ENCODE measurements at regions not wholly inside any gene's neighbourhood (a gene's known extent, or its start where the extent isn't known, plus 50 kb on each side); places are given as distances from the start of the nearest gene placed in this dataset.

GRCh38 chr3:31008994-31009393, 114.5 kb upstream of the GADL1 start:
- no peak for DNase-seq

DNA sequence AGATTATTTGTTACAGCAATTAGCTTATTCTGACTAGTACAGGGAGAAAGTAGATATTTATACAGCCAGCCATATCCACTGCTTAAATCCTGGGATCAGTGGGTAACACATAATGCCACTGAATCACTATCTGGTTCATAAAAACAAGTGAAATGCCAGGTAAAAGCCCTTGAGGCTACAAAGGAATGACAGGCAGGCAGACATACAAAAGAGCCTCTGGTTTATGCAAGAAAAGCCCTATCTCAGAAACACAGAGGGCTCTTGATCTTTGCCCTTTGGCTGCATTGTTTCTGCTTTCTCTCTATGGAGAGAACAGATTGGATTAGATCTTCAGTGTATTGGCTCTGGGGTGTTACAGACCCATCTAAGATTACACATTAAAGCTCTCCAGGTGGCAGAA, 115.4 kb upstream of the GADL1 start:
- DNase-seq: no peak

- DNase-seq: no peak
Measured at GRCh38 chr3:31010491-31010890, 116.0 kb upstream of the GADL1 start.

DNA sequence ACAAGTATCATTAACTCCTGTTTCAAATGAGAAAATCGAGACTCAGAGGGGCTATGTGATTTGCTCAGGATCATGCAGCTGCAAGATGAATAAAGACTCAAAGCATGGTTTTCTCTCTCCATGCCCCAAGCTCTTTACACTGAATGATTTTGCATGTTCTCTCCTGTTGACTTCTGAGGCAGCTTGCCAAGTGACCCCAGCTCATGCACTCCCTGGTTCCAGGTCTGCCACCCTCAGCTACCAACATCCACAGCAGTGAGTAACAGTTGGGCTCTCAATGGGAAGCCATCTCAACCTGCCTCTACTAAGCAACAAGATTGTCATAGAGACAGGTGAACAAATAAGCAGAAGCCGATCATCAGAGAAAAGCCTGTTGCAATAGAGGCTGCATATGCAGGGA, 116.9 kb upstream of the GADL1 start:
- no peak for DNase-seq

- DNase-seq: no peak
Measured at GRCh38 chr3:31013090-31013489, 118.6 kb upstream of the GADL1 start.

GRCh38 chr3:31013843-31014242, 119.4 kb upstream of the GADL1 start:
- DNase-seq: no peak

GRCh38 chr3:31014317-31015040, 120.0 kb upstream of the GADL1 start:
- DNase-seq: peak; percentile 3

- DNase-seq: no peak
Measured at GRCh38 chr3:31016196-31016595, 121.7 kb upstream of the GADL1 start.

DNA sequence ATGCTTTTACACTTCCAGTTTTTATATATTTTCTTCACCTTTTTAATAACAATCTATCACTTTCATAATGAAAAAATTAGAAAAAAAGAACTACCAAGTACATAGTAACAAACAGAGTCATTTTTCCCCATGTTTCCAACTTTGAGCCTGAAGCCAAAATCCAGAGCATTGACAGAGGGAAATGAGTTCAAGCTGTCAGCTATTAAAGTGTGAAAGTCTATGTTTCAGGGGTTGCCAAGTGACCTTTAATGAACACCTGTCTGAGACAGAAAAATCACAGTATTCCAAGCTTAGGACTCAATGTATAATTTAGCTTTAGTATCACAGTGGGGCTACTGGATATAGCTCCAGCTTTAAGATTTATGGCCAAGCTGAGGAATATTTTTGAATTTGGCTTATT, 128.3 kb upstream of the GADL1 start:
- DNase-seq: no peak

DNA sequence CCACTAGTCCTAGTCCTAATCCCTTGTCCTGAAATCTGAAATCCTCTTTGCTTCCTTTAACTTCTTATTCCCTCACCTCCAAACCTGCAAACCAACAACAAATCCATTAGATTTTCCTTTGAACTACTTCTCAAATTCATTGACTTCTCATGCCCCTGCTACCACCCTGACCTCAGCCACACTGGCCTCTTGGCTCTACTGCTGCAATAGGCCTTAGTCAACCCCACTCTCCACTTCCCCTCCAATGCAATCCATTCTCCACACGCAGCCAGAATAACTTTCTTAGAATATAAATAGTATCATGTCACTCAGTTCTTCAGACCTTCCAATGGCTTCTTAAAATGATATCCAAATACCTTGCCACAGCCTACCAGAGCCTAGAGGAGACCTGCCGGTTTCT, 131.1 kb upstream of the GADL1 start:
- no peak for DNase-seq

GRCh38 chr3:31027191-31027761, 132.8 kb upstream of the GADL1 start:
- DNase-seq: no peak

DNA sequence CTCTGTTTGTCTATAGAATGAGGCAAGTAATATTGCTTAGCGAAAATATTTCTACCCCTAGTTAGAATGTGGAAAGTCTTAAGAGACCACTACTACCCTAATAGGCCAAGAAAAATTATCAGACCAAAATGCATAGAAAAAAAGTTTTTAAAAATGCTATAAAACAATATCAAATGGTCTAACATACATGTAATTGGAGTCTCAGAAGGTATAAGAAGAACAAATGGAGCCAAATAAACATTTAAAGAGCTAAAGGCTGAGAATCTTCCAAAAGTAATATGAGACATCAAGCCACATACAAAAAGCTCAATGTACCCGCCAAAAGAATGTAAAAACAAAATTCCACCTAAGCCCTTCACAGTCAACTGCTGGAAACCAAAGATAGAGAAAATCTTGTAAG, 133.5 kb upstream of the GADL1 start:
- no peak for DNase-seq

GRCh38 chr3:31028766-31029165, 134.3 kb upstream of the GADL1 start:
- DNase-seq: no peak

DNA sequence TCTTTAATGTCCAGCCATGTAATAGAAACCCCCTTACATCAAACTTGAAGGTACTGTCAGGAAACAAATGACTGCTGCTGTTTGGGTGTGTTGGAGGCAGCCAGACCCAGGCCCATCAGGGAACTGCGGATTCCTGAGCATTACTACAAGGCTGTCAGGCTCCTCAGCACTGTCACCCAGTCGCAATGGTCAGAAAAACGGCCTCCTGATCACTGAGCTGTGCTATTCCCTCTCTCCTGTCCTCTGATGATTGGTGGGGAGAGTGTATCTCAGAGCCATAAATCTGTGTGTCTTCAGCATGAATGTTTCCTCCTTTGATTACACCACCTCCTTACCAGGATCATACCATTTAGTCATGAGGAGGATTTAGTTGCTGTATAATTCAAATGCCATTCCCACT, 135.2 kb upstream of the GADL1 start:
- no peak for DNase-seq

DNA sequence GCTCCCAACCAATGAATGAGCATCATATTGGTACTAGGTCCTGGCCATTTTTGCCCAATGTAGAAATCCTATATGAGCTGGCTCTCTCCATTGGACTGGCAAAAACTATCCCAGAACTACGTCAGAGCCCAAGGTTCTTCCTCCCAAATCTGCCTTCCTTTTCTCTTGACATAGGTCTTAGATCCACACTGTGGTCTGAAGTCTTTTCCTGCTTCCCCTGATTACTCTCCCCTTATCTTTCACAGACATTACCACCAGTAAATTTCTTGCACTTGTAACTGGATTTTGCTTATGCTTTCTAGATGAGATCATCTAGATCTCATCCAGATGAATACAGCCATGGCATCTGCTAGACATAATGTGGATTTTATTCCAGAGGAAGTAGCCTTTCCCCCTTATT, 141.2 kb upstream of the GADL1 start:
- no peak for DNase-seq

- DNase-seq: no peak
Measured at GRCh38 chr3:31038086-31038739, 143.8 kb upstream of the GADL1 start.

DNA sequence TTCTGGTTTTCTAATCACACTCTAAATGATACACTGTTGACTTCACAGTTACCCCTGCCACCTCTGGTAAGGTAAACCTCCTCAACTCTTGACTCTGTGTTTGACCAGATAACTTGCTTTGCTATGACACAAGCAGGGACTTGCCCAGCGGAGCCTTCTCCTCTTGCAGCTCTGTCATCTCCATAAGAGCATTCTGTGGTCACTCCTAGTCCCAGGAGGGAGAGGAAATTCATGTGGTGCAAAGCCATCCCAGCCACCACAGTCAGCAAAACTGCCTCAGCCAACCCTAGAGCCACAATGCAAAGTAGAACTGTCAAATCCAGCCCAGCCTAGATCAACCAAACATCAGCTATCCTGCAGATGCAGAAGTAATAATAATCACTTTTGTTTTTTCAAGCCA, 144.7 kb upstream of the GADL1 start:
- DNase-seq: no peak

DNA sequence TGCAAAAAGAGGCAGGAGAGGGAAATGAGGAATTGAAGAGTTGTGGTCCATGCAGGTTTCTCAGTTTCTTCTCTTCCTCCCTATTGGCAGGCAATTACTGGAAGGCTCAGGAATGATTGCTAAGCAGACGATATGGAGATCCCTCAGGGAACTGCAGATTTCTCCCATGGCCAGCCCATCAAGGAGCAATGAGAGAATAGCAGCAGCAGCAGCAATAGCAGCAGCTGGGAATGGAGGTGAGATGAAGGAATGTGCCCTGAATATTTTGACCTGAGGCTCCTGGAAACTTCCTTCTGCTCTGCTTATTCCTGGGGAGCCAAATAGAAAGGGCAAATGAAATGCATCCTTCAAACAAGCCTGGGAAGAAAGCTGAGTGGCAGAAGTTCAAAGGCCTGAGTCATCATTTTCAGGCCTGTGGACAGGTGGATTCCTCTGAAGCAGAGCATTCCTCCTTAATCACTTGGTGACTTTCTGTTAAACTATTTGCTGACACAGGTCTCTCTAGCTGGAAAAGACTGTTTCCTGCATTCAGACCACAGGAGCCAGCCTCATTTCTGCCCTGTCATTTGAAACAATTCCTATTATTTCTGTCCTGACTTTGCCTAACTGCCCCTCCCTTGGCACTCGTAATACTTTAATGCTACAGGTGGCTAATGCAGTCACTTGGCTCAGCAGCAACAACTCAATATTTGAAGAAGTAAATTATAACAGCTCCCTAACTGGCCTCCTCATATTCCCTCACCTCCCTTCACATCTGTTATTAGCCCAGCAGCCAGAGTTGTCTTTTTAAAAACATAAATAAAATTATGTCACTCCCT, 146.9 kb upstream of the GADL1 start:
- no peak for DNase-seq

DNA sequence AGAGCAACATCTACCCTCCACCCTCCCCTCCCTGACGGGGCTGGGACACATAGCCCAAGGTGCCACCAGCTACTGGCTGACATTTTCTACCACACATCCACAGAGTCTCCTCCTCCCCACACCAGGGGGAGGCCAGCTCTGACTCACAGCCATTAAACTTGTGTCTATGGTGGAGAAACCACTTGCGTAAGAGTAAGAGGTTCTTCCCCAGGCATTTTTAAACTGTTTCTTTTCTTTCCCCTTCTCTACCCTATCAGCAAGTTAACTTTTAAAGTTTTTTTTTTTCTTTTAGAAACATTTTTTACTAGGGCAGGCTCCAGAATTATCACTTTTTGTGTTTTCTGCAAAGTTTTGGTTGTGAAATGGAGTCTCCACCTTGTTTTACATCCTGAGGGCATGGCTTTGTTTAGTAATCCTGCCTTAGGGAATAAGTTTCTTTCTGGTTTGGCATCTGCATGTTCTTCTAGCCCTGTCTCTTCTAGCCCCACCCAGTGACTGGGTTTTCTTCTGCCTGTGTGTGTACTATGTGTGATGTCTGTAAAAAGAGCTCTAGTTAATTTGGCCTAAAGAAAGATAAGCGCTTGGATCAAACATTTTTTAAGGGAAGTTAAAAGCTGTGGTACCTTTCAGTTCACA, 148.8 kb upstream of the GADL1 start:
- DNase-seq: no peak

- no peak for DNase-seq
Measured at GRCh38 chr3:31047673-31048072, 153.2 kb upstream of the GADL1 start.

- DNase-seq: no peak
Measured at GRCh38 chr3:31048143-31048542, 153.7 kb upstream of the GADL1 start.

DNA sequence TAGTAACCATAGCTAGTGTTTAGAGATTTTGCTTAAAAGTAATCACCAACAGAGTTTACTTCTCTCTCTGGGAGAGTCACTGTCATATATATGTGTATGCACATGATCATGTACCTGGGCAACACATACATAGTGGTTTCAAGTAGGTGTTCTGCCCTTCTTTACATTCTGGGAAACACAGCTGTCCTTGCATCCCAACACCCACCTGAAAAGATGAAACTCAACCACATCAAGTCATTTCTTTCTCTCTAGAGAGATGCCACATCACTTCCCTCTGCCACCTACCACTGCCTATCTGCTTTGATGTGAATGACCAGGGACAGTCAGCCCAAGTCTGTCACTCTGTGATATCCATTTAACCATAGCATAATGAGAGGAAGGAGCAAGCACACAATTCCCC, 155.8 kb upstream of the GADL1 start:
- DNase-seq: no peak

DNA sequence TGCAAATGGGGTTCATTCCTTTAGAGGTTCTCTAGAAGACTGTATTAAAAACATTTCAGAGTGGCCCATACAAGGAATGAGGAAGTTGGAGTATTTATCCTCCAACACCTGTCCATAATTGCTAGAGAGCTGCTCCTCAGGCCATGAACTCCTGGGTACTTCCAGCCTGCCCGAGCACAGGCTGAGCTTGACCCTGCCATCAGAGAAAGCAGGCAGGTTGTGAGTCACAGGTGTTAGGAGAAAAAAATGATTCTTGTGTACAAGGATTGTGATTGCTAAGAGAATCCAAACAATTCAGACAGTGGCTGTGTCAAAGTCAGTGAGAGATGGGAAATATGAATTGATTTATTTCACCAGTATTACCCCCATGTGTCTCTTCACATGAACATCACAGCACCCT, 156.8 kb upstream of the GADL1 start:
- no peak for DNase-seq

Measured in stimulated activated CD4-positive, alpha-beta T cell treated with anti-CD3 and anti-CD28 coated beads, Interleukin-15, amount 100 ng/mL, for 24 hours (primary cell).